SH-SY5Y (cell line): ENCODE measurements at regions not wholly inside any gene's neighbourhood (a gene's known extent, or its start where the extent isn't known, plus 50 kb on each side); places are given as distances from the start of the nearest gene placed in this dataset.

ENCODE experiments used
- GATA2 ChIP-seq: IDR thresholded peaks from 2 replicates; pipeline ENCODE4 v1.6.1; 2011; ENCODE audit warnings: mild to moderate bottlenecking, low read depth, low read length
- GATA3 ChIP-seq: IDR thresholded peaks from 2 replicates; pipeline ENCODE4 v1.6.1; 2011; ENCODE audit warnings: low read depth, mild to moderate bottlenecking, low read length, moderate library complexity

DNA sequence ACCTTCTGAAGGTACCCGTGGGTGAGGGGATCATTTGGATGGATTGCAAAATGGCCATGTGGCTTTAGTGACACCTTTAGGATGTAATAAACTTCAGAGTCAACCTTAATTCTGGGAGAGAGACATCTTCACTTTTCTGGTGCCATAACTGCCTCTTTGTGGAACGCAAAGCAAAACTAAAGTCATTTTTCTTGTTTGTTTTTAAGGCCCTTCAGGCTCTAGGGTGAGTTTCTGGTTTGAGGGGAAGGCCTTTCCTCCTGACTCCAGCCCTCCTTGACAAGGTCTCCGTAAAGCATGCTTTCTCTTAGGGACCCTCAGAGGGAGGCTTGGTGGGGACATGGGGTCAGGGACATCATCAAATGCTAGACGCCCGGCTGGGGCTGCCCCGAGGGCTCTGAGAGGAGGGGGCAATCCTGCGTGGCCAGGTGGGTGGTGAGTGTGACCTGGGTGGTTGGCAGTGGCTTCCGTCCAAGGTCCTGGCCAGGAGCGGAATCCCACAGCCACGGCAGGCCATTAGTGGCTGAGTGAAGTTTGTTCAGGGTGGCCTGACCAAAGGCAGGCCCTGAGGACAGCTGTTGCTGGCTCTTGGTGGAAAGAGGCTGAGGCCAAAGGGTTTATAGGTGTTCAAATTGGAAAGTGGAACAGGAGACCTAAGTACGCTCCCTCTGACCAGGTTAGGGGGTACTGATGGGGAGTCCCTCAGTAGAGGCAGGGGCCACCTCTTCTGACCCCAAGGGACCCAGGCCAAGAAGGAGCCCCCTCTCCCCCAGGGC lies 112.2 kb downstream of the METRNL start:
- no peak for TF ChIP-seq GATA3
- TF ChIP-seq GATA2 = no peak
